ELF-1 (cell line): ENCODE measurements at regions not wholly inside any gene's neighbourhood (a gene's known extent, or its start where the extent isn't known, plus 50 kb on each side); places are given as distances from the start of the nearest gene placed in this dataset.

ENCODE experiments used
- DNase-seq: peaks from one replicate; pipeline ENCODE4 v3.0.0-alpha.2; 2016; ENCODE audit warnings: low read depth, low spot score

DNA sequence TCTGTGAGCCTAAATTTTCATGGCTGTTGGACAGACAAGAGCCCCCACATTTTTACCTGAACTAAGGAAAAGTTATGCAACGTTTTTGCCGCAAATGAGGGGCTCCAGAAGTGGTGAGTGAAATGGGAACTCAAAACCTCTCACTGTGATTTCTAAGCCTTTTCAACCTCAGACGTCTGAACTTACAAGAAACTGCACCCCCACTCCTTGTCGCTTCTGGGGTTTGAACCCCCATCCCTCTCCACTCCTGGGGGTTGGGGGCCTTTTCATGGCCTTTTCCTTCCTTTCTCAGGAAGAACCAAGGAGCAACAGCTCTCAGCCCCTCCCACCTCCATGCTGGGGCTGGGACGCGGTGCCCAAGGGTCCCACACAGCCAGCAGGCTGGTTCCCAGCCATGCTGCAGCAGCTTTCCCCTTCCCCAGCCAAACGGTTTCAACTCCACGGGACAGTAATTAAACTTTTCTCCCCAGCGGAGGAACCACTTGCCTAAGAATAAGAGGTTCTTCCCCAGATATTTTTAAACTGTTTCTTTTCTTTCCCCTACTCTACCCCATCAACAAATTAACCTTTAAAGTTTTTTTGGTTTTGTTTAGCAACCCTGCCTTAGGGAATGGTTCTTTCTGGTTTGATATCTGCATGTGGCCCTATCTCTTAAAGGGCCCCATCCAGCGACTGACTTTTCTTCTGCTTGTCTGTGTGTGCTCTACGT is 387.6 kb upstream of the CBLB start:
- no peak for DNase-seq

DNA sequence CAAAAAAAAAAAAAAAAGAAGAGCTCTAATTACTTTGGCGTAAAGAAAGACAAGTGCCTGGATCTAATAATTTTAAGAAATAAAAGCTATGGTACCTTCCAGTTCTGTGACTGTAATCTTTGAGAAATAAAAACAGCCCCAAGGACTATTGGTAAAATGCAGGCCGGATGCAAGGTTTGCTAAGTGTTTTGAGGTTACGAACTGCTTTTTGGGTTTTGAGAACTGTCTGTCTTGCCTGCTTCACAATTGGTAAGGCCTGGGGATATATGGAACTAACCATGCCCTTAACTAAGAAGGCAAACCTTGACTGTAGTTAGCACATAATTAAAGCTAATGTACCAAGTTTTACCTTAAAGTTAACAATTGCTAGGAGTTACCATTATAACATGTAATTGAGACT is 388.4 kb upstream of the CBLB start:
- DNase-seq, result no peak

DNA sequence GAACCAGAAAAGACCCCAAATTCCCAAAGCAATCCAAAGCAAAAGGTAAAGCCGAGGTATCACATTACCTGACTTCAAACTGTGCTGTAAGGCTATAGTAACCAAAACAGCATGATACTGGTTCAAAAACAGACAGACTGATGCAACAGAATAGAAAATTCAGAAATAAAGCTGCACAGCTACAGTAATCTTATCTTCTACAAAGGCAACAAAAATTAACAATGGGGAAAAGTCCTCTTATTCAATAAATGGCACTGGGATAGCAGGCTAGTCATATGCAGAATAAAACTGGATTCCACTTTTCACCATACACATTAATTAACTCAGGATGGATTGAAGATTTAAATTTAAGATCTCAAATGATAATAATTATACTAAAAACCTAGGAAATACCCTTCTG is 392.6 kb upstream of the CBLB start:
- DNase-seq, result no peak

DNA sequence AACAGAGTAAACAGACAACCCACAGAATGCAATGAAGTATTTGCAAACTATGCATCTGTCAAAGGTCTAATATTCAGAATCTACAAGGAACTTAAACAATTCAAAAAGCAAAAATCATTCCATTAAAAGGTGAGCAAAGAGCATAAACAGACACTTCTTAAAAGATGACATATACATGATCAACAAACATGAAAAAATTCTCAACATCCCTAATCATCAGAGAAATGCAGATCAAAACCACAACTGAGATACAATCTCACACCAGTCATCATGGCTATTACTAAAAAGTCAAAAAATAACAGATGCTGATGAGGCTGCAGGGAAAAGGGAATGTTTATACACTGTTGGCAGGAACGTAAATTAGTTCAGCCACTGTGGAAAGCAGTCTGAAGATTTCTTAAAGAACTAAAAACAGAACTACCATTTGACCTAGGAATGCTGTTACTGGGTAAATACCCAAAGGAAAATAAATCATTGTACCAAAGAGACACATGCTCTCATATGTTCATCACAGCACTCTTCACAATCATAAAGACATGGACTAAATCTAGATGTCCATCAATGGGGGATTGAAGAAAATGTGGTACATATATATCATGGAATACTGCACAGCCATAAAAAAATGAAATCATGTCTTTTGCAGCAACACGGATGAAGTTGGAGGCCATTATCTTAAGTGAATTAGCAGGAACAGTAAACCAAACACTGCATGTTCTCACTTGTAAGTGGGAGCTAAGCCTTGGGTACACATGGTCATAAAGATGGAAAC is 393.3 kb upstream of the CBLB start:
- DNase-seq, result no peak

DNA sequence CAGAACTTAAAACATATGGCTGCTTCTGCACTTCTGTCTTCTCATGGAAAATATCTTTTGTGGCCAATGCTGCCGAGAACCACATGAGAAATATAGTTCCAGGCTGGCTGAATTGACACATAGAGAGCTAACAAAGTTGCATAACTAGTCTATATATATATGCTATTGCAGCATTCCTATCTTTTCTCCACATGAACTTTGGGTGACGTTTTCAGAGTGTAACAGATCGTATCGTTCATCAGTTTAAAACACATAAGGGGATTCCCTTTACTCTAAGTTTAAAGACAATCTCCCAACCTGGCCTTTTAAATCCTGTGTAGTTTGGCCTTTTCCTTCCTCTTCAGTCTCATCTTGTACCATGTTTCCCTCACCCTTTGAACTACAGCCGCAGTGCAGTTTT is 394.2 kb upstream of the CBLB start:
- no peak for DNase-seq

DNA sequence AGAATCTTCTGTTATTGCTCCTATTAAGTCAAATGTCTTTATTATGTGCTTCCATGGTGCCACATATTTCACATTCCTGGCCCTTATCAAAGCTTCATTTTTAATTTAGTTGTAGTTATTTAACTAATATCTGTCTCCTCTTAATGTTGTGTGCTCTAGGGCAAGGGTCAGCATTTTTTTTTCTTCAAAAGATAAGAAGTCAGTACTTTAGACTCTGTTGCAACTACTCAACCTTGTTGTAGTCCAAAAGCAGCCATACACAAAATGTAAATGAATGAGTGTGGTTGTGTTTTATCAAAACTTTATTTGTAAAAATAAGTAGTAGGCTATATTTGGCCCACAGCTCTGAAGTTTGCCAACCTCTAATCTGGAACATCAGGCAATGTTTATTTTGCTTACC is 394.7 kb upstream of the CBLB start:
- DNase-seq, result no peak

DNA sequence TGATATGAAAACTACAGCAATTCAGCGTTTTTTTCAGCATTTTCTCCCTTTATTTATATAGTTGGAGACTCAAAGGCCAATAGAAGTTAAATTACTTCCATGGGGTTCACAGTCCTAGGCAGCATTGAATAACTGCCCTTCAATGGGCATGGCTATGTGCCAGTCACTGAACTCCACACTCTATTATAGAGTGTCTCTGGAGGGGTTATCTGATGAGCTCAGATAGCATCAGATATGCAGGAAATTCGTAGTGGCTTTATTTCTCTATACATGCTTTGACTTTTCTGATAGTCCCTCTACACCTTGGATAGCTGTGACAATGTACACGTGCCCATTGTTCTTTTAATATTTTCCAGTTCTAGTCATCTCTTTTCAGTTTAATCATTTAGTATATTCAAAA is 396.9 kb upstream of the CBLB start:
- no peak for DNase-seq

DNA sequence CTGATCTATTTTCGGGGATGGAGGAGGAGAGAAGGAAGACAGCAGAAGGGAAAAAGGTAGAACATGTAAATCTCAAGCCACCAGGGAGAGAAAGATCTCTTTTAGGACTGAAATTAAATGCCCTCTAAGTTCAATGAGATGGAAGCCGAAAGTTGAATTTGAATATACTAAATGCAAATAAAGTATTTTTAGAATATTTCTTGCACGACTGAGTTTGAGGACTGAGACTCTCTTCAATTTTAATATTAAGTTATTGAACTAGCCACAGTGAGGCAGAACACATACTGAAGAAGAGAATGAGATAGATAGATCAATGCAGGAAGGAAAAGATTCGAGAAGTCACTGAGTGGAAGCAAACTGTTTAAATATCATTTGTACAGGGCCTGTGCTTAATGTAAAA is 399.9 kb upstream of the CBLB start:
- DNase-seq, result no peak

DNA sequence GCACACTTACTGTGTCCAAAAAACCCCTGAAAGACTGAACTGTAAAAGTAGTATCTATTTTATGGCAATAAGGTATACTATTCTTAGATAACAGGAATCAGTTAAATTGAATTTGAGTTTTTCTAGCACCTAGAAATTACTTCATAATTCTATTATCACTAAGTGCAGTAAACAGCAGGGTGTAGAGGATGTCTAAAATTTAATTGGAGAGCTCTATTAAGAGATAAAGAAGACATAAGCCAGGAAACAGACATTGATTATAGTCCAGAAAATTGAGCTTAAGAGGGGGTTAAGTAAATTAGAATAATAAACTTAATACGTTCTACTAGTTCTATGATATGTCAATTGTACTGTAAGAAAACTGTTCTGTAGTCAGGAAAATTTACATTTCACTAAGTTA is 403.5 kb upstream of the CBLB start:
- no peak for DNase-seq

DNA sequence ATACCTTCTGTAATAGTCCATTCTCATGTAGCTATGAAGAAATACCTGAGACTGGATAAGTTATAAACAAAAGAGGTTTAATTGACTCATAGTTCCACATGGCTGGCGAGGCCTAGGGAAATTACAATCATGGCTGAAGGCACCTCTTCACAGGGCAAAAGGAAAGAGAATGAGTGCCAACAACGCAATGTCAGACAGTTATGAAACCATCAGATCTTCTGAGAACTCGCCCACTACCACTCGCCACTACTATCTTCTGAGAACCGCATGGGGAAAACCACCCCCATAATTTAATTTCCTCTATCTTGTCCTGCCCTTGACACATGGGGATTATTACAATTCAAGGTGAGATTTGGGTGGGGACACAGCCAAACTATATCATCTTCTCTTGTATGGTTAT is 406.8 kb upstream of the CBLB start:
- no peak for DNase-seq

DNA sequence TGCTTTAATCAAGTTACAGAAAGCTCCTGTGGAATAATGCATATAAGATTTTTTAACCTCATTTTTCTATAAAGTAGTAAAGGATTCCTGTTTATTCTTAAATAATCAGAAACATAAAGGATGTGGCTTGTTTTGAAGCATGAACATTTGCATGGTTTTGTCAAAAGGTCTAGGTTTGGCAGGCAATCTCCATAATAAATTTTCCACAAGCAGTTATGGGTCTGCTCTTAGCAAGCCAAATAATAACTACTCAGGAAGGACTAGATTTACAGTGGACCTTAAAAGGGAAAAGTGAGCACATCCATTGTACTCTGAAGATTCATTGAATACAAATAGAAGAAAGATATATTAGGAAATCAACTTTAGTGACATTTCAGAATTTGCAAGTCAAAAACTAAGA is 407.3 kb upstream of the CBLB start:
- no peak for DNase-seq

DNA sequence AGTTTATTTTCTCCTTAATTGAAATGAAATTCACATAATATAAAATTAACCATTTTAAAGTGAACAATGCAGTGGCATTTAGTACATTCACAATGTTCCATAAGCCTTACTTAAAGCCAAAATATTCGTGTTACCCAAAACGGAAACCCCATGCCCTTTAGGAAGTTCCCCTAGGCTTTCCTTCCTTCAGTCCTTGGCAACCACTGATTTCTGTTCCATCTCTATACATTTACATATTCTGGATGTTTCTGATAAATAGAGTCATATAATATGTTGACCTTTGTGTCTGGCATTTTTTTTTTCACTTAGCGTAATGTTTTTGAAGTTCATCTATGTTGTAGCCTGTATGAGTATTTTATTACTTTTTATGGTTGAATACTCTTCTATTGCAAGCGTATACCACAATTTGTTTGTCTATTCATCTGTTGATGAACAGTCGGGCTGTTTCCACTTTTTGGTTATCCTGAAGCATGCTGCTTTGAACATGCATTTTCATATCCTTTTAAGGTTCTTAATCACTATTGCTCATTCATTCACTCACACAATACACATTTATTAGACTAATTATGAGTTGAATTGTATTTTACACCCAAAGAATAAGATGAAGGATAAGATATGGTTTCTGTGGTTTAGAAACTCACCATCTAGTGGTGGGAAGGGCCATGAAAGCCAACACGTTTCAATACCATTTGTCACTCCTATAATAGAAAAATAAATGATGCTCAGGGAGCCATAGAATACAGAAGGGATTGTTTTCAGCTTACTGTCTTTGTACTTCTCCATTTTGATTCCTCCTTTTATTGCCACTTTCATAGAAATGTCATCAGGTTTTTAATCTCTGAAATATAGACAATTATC is 408.2 kb upstream of the CBLB start:
- no peak for DNase-seq

DNA sequence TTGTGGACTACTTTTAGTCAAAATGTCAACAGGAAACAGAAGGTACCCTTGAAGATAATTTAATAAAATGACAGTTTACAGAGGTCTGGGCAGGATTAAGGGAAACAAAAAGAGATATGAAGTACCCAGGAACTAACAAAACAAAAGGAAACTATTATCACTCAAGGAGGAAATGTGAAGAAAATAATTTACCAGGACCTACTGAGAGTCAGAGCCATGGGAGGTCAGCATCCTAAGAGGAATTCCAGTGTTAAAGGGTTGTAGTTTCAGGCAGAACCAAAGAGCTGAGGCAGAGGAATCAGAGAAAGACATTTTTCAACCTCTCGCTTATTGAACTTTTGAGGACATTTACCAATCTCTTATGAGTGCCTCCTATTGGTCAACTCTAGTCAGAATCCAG is 408.9 kb upstream of the CBLB start:
- no peak for DNase-seq

DNA sequence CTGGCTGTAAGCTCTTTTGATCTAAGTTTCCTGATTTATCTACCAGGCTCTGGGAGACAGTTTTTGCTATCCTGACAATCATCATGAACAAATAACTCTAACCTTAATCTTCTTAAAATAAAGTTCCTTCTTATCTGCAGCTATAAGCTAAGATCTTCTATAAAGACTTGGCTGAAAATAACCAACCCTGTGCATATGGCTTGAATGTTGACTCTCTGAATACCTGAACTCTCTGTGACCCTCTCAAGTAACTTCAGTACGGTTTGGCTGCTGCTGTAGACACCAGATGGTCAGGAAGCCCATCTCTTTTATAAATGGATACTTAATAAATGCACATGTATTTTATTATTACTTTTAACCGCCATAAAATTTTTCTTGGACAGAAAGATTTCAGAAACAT is 412.4 kb upstream of the CBLB start:
- no peak for DNase-seq

DNA sequence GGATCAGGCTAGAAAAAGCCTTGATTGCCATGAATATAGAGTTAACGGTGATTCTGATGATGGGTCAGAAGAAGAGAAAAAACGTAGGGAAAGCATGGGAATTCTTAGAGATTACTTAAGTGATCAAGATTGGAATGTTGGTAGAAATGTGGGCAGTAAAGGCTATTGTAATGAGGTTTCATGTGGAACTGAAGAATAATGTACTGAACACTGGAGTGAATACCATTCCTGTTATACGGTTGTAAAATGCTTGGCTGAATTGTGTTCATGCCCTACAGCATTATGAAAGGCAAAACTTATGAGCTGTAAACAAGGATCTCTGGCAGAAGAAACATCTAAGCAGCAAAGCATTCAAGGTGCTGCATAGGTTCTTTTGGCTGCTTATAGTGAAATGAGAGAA is 414.1 kb upstream of the CBLB start:
- no peak for DNase-seq

DNA sequence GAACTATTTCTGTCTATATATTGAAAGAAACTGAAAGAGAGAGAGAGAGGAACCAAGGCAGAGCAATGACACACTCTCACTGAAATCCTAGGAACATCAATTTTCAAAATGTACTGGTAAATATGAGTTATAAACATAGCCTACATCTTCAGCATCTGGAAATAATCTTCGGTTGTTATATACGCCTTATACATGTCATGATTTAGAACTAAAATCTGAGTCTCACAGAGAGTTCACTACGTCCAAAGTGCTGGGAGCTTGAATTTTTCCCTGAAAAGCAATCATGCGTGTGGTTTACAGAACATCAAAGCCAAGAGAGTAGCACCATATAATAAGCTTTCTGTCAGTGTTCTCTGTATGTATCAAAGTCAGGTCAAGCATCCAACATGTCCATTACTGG is 420.0 kb upstream of the CBLB start:
- DNase-seq, result no peak

DNA sequence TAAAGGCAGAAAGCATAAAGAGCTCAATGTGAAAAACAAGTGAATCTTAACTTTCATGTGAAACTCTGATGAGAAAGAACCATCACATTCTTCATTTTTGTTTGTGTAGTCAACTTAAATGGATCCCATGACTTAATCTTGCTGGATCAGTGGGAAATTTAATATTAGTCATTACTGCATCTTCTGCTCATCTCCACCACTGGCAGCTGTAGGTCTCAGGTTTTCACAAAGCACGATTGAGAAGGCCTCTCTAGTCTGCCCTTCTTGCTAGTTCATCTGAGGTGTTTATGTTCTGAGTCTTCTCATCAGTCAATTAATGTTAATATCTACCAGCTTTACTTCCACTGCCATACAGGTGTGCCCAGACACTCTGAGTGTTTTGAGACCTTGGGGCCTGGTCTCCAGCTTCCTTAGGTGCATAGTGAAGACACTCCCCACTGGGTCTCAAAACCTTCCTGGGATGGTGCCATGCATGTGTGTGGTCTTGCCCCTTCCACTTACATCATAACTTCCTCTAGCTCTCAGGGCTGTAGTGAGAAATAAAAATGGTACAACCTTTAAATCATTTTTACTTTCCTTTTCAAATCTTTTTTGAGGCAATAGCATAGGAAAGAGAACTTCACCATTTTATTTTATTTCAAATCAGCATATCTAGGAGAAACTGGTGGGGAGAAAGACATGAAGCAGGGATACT is 421.6 kb upstream of the CBLB start:
- no peak for DNase-seq

DNA sequence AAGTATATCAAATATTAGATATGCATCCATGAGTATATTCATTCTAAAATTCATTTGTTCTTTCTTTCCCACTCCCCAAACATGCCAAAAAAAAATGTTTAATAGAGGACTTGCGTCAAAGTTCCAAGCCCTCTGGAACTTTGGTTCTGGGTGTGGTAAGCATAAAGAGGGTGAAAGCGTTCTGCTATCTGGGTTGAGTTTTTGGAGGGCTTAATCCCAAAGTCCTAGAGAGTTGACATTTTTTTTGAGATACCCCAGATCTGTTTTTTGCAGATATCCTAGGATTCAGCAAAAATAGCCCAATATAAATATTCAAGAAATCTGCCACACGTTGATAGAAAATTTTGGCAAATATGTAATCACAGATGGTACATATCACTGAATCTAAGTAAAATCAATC is 424.3 kb upstream of the CBLB start:
- DNase-seq, result no peak

DNA sequence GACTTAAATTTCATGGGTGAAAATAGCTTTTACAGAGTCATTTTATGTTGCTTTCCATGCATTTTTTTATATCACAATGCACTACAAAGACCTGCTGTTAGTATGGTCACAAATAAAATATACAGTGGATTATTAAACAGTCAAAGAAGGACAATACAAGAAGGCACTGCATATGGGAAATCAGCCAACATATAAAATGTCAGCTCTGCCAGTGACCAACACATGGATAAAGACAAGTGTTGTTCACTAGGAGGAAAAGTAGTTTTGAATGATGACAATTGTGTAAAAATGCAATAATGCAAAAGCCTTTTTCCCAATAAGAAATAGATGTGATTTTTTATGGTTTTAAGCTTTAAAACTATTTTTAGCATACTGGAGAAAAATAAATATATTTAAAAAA is 425.3 kb upstream of the CBLB start:
- DNase-seq, result no peak

DNA sequence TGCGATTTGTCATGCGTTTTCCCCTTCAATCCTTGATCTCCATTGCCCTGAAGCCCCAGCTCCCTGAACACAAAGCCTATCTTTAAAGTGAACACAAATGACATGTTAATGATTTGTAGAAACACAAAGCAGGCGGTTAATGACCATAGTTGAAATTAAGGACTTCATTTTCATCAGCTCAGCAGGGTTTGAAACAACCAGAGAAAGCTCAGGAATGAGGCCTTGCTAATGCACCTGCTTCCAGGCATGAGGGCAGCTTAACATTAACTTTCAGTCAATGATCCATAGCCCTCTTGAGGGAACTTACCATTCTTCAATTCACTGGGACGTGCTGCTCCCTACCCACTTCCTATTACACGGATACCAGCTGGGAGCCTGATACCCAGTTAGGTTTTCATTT is 427.2 kb upstream of the CBLB start:
- DNase-seq, result no peak

DNA sequence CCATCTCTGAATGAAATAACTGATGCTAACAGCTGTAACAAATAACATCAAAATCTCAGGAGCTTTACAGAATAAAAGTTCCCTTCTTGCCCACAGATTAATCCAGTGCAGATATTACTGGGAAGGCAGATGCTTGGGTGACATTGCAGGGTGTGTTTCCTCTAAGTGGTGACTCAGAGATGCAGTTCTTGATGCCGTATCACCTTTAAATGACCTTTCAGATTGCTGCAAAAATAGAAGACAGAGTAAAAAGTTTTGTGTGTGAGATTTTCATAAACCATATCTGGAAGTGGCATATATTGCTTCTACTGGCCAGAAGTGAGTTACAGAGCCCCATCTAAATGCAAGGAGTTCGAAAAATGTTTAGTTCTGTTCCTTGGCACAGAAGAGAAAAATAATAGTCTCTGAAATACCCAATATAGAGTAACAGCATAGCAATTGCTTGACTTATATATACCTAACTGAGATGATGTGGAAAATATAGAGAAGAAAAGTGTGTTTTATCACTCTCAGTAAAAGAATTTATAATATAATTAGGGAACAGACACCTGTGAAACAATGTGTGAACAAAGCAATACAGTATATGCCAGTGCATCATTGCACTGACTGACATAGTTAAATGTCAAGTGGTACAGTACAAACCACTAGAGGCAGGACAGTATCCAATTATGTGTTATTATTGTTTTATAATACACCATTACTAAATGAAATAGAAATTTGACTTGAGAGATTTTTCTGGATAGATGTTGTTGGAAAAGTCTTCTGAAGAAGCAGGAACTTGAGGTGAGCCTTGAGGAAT is 430.7 kb upstream of the CBLB start:
- no peak for DNase-seq
